Posterior cingulate gyrus (tissue), 11 donors: ENCODE measurements at regions not wholly inside any gene's neighbourhood (a gene's known extent, or its start where the extent isn't known, plus 50 kb on each side); places are given as distances from the start of the nearest gene placed in this dataset.
A peak's percentile ranks its signal among the peaks of the same experiment; 100 is the strongest.

Experiments
- DNase-seq, 10 donors: peaks; one replicate each; pipeline versions ENCODE4 v3.0.0 to v3.0.0-alpha.2; 2020 to 2021; ENCODE audit warnings: mixed read lengths in 3 of 10
- intact Hi-C: fragments of 100-400 bp; cut with DNase I; formaldehyde crosslinking; loops from one replicate; pipeline ENCODE4 v1.15.1; 2023

DNA sequence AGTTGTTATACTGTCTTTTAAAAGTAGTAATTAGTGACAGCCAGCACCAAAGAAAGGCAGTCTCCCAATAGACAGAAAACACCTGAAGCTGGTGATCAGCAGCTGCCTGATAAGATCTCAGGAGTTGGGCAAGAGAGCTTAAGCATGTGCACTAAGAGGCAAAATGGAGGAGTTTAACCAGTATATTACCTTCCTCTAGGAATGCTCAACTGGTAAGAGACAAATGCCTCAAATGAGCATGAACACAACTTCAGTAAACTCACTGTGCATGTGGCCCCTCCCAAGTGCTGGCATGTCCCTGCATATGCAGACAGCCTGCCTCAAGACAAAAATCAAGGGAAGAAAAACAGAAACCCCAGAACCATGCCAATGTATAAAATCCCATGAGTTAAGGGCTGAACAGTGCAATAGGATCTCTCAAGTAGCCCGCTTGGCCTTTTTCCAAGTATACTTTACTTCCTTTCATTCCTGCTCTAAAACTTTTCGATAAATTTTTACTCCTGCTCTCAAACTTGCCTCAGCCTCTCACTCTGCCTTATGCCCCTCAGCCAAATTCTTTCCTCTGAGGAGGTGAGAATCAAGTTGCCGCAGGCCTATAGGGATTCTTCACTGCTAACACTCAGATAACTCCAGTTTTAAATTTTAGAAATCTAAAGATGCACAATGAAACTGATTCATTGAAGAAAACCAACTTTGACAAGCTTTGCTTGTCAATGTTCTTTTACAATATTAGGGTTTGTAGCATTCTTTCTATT, 724.8 kb upstream of the RIOK2 start:
- no peak for DNase-seq
- intact Hi-C loops = no loop called here

DNA sequence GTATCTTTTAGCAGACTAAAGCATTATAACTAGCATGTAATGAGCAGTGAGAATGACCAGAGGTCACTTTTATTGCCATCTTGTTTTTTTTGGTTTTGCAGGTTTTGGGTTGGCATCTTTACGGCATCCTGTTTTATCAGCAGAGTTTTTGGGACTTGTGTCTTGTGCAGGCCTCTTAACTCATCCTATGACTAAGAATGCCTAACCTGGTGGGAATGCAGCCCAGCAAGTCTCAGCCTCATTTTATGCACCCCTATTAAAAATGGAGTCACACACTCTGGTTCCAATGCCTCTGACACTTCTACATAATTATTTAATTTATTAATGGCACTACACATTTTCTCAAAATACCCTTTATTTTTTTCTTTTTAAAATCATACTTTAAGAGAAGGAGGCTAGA, 726.5 kb upstream of the RIOK2 start:
- DNase-seq = no peak
- intact Hi-C loops = no loop called here

DNA sequence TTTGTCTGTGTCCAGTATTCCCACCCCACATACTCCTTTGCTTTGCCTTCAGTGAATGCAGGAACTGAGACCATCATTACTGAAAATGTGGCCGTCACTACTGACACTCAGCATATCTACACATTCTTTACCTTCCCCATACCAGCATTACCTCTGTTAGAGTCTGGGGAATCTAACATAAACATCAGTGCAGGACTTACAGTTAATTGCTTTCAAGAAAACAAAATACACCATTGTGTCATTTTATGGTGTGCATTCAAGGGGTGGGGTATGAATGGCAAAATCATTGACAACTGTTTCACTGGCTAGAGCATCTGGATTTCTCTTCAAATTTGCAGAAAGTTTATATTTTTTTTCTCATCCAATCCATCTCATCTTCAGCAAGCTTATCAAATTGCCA, 731.4 kb upstream of the RIOK2 start:
- intact Hi-C loops = no loop called here
- DNase-seq = no peak

DNA sequence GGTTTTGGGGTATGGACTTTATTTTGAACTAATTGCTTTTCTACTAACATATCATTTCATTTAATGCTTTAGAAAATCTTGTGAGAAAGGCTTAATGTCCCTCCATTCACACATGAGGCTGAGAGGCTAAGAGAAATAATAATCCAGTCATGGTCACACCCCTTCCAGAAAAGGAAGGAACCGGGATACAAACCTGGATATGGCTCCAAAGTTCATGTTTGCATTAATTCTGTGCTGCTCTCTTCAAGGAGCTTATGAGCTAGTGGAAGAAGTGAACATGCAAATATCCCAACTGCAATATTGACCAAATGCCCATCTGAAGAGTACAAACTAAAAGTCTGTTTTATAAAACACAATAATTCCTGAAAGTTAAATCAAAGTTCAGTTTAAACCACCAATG, 732.1 kb upstream of the RIOK2 start:
- DNase-seq = no peak
- intact Hi-C loops = no loop called here

DNA sequence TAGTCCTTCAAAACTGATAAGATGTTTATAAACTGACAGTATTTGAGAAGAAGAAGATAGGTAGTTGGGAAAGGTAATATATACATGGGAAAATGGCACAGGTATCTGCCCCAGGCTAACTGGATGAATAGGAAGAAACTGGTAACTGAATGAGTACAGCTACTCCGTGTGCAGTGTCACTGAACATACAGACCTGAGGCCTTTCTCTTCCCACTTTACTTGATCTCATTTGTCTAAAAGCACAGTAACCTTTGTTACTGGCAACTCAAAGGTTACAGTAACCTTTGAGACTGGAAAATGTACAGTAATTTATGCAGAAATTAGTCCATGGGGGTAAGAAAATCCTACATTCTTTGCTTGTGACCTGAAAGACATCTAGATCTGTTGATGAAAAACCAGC, 735.0 kb upstream of the RIOK2 start:
- intact Hi-C loops = no loop called here
- DNase-seq = no peak

DNA sequence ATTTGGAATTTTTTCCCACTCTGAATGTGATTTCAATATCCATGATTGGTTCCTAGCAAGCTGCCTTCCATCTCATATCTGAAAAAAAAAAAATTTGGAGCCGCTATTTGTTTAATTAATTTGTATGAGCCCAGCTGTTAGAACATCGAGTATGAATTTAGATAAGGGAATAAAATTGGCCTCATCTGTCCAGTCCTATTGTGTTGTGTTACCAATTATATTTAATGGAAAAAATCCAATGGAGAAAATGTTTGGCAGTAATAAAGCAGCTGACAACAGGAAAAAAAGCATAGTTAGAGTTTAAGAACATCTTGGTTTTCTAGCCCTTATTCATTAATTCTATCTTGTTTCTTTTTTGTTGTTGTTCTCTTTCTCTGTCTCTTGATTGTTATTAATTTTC, 735.6 kb upstream of the RIOK2 start:
- DNase-seq = no peak
- intact Hi-C loops = no loop called here

DNA sequence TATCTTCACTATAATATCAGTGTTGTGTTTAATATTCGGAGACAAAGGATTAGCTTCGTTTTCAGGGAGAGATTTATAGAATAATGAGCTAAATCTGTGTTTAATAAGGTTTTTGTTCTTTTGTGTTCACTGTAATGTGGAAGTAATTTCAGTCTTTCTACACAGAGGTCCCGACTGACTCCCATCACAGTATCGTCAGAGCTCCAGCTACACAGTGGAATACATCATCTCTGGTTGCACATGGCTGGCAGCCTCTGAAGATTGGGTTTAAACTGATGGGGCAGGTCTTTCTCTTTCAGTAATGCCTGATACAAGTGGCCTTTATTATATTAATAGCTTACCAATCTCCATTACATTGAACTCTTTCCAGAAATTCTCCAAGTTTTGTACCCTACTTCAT, 736.7 kb upstream of the RIOK2 start:
- intact Hi-C loops = no loop called here
- no peak for DNase-seq

DNA sequence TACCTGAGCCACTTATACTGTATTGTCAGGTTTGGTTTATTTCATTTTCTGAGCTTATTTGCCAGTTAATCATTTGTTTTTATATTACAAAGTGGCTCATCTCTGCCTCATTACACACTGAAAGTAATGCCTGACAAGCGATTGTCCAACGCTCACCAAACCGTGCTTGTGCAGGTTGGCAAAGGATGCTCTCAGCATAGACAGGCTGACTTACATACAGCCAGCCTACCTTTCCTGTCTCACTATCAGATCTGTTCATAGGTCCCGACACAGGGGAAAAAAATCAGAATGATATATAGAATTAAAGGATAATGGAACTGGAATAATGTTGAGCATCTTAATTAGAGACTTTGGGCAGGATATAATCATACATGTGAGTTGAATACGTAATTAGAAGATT, 739.7 kb upstream of the RIOK2 start:
- no peak for DNase-seq
- intact Hi-C loops = no loop called here

DNA sequence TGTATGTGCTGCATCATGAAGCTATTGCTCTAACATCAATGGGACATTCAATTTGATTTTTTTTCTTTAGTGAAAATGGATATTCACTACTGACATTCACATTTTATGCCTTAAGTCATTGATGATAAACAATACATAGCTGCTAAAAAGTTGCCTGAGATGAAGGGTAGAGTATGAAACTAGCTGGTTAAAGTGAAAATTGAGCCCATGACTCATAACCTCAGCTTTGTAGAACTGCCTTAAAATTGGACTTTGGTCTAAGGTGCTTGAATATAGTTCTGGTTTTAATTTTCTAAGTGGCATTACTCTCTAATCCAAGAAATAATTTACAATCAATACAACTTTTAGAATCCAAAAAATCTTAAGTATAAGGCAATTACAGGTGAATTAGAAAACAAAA, 740.4 kb upstream of the RIOK2 start:
- no peak for DNase-seq
- intact Hi-C loops = no loop called here

DNA sequence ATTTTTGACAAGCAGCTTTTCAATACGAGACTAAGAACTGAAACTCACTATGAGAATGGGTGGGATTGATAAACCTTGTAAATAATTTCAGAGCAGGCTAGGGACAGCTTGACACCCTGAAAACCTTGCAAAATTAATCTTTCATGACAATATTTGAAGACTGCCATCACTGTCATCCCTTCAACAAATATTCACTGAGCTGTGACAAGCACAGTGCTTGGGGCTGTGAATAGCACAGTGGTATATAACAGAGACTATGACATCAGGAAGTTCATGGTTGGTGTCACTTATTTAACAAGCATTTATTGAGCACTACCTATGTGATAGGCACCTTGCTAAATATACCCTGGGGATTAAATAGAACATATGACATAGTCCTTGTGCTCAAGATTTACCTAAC, 741.0 kb upstream of the RIOK2 start:
- intact Hi-C loops = no loop called here
- DNase-seq = no peak

DNA sequence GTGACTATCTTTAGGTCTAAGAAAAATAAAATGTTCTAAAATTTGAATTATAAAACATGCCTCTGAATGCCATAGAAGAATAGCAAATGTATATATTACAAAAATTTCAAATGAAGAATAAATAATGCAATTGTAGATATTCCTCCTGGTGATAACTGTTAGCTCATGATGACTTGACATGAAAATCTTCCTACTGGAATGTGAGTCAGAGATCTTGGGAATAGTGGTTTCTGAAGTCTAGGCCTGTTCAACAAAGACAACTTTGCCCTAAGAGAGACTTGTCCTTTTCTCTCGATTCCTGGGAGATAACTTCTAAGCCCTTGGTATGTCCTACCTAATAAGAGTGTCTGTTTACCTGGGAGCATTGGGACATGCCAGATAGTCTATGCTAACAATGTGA, 746.3 kb upstream of the RIOK2 start:
- intact Hi-C loops = no loop called here
- DNase-seq = no peak

DNA sequence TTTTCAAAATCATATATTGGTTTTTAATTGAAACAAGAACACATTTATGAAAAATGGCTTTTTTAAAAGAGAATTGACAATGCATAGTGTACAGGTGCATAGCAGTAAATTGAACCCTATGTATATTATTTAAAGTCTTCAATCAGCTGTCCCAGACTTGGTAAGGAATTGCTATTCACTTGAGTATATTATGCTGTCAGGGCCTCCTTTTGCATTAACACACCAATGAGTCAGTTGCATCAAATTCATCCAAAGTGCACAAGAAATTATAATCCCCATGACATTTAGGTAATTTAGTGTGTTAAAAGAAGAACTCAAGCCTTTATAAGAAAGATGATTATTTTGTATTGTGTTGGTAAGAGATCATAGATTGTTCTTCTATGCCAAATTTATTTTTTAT, 748.8 kb upstream of the RIOK2 start:
- intact Hi-C loops = no loop called here
- DNase-seq = no peak

DNA sequence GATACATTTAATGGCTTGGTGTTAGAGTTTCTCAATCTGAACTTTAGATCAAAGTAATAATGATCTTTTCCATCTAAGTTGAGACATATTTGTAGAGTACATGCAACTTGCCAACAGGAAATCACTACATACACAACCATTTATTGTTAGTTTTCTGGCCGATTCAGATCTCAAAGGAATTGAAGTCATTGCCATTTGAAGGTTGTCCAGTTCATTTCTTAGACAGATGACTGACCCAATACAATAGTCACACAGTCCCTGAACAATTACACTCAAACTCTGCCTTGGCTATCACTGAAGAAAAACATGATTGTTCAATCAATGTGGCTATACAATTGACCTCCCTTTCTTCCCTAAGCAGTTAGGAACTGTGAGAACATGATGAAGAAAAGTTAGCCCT, 753.2 kb upstream of the RIOK2 start:
- DNase-seq = no peak
- intact Hi-C loops = no loop called here

DNA sequence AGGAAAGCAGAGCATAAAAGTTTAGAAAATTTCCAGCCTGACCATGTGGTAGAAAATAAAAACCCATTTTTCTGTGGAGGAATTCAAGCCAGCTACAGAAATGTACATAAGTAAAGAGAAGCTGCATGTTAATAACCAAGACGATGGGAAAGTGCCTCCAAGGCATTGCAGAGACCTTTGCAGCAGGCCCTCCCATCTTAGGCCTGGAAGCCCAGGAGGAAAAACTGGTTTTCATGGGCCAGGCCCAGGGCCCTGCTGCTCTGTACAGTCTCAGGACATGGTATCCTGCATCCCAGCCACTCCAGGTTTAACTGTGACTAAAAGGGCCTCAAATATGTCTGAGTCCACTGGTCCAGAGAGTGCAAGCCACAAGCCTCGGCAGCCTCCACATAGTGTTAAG, 754.8 kb upstream of the RIOK2 start:
- DNase-seq = no peak
- intact Hi-C loops = no loop called here

DNA sequence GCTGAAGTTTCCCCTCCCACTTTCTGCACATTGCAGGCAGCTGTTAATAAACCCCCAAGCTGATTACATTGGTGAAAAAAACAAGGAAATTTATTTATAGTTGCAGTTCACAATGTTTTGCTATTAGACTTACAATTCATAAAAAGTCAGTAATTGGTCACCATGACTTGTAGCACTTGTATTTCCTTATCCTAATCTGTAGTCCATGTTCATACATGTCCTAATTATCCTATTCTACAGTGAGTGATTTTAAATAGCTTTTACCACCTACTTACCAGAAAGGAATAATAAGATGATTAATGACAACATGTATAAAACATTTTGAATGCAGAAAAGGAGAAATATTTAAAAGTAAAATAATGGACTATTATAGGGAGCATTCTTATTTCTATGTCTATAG, 760.0 kb upstream of the RIOK2 start:
- no peak for DNase-seq
- intact Hi-C loops = no loop called here

DNA sequence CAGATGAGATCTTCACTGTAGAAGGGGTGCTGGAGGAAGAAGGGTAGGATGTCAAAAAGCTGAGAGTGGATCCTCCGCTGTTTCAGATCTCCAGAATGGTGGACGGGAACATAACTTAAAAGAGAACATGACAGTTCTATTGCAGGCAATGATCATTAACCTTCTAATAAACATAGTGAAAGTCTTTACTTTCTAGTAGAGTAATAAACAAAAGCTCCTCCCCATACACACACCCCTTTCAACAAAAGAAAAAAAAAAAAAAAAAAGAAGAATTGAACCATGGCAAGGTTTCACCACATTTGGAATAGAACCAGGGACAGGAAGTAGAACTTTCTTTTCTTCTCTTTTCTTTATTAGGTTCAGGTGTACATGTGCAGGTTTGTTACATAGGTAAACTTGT, 768.1 kb upstream of the RIOK2 start:
- intact Hi-C loops = no loop called here
- no peak for DNase-seq

DNA sequence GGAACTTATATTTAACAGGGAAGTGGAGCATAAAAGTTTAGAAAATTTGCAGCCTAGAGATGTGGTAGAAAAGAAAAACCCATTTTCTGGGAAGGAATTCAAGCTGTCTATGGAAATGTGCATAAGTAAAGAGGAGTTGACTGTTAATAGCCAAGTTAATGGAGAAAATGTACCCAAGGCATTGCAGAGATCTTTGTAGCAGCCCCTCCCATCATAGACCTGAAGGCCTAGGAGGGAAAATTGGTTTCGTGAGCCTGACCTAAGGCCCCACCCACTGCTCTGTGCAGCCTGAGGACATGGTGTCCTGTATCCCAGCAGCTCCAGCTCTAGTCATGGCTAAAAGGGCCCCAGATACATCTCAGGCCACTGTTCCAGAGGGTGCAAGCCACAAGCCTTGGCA, 772.4 kb upstream of the RIOK2 start:
- peak in 1 of 10 donors; percentile 5 for DNase-seq
- intact Hi-C loops = no loop called here

DNA sequence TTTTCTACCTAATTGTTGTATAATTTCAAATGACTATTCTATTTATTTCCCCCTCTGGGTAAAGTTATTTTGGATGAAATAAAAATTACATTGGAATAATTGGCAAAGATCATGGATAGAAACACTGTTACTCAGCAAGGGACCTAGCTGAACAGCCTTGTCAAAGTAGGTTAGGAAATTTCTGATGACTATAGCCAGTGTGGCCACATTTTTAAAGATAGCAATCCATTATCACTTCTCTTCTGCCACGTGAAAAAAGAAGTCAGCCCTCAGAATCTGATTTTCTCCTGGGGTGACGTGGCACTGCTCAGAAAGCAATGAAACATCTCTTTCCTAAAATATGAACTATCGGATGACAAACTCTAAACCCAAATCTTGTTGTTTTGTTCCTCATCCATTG, 784.2 kb upstream of the RIOK2 start:
- no peak for DNase-seq

DNA sequence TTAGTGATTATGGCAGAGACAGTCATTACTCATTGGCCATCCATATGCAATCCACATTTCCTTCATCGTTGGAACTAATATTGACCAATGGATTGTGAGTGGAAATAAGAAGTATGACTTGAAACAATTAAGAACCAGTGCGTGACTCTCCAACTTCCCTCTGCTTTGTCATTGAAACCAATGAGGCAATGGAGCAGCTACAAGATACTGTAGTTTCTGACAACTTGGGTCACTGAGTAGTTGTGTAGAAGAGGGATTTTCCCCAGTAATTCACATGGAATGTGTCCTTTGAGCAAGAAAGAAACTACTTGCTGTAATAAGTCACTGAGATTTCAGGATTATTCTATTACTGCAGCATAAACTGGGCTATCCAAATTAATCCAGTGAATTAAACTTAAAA, 785.3 kb upstream of the RIOK2 start:
- DNase-seq = no peak
- intact Hi-C loops = no loop called here

More for the DNA sequence above, 784.2 kb upstream of the RIOK2 start:
- intact Hi-C loops = no loop called here

DNA sequence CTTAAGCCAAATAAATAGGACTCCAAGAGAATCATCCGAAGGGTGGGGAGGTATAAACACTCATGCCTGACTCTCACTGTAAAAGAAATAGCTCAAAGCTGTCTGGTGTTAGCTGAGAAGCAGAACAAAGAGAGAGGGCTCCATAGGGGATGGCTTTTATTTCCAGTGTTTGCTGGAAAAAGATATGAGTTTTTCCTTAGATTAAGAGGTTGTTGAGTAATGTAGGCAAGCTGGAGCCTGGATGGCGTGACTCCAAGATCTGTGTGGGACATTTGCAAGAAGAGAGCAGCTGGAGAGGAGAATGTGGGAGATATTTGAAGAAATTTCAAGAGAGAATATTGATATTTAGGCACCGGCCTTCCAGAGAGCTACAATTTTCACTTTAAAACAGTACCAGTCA, 793.7 kb upstream of the RGMB start:
- intact Hi-C loops = no loop called here
- peak in 8 of 10 donors; percentile 18 to 85 (median 46) for DNase-seq

DNA sequence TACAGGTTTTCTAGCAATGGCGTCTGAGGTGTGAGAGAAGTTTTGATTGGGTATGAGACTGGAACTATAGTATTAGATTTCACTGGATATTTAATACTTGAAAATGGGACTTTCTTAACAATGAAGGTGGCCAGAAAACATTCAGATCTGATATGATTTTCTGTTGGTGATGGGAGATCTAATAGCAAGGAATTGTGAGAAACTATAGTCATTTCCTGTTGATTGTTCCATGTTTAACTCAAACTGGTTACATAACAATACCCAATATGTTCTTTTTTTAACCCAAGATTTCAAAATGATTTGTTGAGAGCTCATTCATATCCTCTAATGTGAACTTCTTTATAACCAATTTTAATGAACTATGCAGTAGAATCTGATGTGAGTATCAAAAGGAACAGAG, 793.2 kb upstream of the RGMB start:
- no peak for DNase-seq
- intact Hi-C loops = no loop called here

DNA sequence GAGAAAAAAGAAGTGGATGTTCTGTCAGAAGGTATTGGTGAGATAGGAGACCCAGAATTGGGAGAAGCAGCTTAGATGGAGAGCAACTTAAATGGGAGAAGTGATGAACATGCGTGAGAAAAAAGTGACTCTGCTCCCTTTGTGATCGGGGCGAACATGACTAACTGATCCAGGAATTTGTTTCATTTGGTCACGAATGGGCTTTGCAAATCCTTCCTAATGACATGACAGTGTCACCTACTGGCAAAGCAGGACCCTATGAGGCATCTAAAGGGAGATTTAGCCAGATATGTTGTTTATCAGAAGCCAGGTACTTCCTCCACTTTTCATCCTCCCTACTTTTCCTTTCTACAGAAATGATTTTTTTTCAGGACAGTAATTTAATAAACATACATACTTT, 787.4 kb upstream of the RGMB start:
- no peak for DNase-seq
- intact Hi-C loops = no loop called here

DNA sequence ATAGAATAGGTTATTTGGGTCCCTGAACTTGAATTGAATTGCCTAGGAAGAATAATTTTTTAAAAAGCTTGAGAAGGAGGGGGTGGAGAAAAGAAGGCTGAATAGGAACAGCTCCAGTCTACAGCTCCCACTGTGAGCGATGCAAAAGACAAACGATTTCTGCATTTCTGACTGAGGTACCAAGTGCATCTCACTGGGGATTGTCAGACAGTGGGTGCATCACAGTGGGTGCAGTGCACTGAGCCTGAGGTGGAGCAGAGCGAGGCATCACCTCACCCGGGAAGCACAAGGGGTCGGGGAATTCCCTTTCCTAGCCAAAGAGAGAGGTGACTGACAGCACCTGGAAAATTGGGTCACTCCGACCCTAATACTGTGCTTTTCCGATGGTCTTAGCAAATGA, 782.2 kb upstream of the RGMB start:
- no peak for DNase-seq
- intact Hi-C loops = no loop called here
